Adrenal gland (tissue), 9 donors: ENCODE measurements at regions not wholly inside any gene's neighbourhood (a gene's known extent, or its start where the extent isn't known, plus 50 kb on each side); places are given as distances from the start of the nearest gene placed in this dataset.

ENCODE experiments used
- DNase-seq, 7 donors: peaks; one replicate each; pipeline ENCODE4 v3.0.0-alpha.2; 2019 to 2020
- H3K27ac ChIP-seq, 5 donors: fragments of 200-600 bp; sonication (generic) in 4 of 5; 1 replicate in 3 of 5; 2 replicates in 2 of 5; pipeline versions ENCODE4 v1.5.1 to v1.8.0; 2016 to 2020; ENCODE audit warnings: mild to moderate bottlenecking in 1 of 5
- H3K27me3 ChIP-seq: fragments of 200-600 bp; 2 replicates; pipeline ENCODE4 v1.8.0; 2021
- H3K36me3 ChIP-seq, 2 donors: fragments of 200-600 bp; replicated peaks in 1 of 2; 1 replicate in 1 of 2; 2 replicates in 1 of 2; pipeline versions ENCODE4 v1.5.1 to v1.8.0; 2018 to 2022
- H3K4me1 ChIP-seq, 2 donors: fragments of 200-600 bp; replicated peaks in 1 of 2; 1 replicate in 1 of 2; 2 replicates in 1 of 2; pipeline versions ENCODE4 v1.5.1 to v1.8.0; 2018 to 2021
- H3K4me3 ChIP-seq, 4 donors: fragments of 200-600 bp; sonication (generic) in 3 of 4; one replicate each; pipeline ENCODE4 v1.5.1; 2016 to 2018
- H3K9me3 ChIP-seq, 3 donors: fragments of 200-600 bp; sonication (generic) in 1 of 3; replicated peaks in 1 of 3; 1 replicate in 2 of 3; 2 replicates in 1 of 3; pipeline versions ENCODE4 v1.5.1 to v1.8.0; 2016 to 2021
- CTCF ChIP-seq, 6 experiments: fragments of 450-650 bp in 4 of 6; fragments of 200-600 bp in 2 of 6; sonication (generic) in 1 of 6; IDR thresholded peaks; 1 replicate in 5 of 6; 2 replicates in 1 of 6; pipeline versions ENCODE4 v1.5.1 to v1.8.0; 2016 to 2021; ENCODE audit warnings: antibody characterized with exemption in 6 of 6, mild to moderate bottlenecking in 2 of 6, moderate library complexity in 1 of 6
- POLR2A ChIP-seq, 2 donors: fragments of 450-650 bp; IDR thresholded peaks; one replicate each; pipeline ENCODE4 v1.6.1; 2017; ENCODE audit warnings: antibody characterized with exemption in 2 of 2, mild to moderate bottlenecking in 2 of 2, moderate library complexity in 1 of 2
- WGBS, 4 donors: extraction: QIAGEN DNeasy Blood & Tissue Kit in 2 of 4; methylation state at CpG; one replicate each; pipeline versions ENCODE4 v1.1.5 to v1.1.7; 2013 to 2017; 5-methylcytosine and 5-hydroxymethylcytosine counted together
- intact Hi-C, 2 donors: fragments of 100-400 bp; cut with DNase I; formaldehyde crosslinking; loops; one replicate each; pipeline versions ENCODE4 v1.14.1 to v1.15.0; 2022 to 2023
- donor health status: healthy with polysubstance abuse.
- donor health status: Bipolar disorder and iron deficiency.
- donor health status: DM: yes; HTN: yes; CAD: no.
- donor health status: DM: no; HTN: no; CAD: no.
- donor health status: DM: no; HTN: no; CAD: no.

- H3K27me3 ChIP-seq, result no peaks in the 10 kb centered on the region
- no peaks in the 10 kb centered on the region for H3K4me1 ChIP-seq
- intact Hi-C loops, result no loop called here
- H3K36me3 ChIP-seq, result no peaks in the 10 kb centered on the region
- DNase-seq, result no peak
- H3K27ac ChIP-seq, result no peak overlapping the region
- no peak overlapping the region for H3K4me3 ChIP-seq
- TF ChIP-seq POLR2A (IDR thresholded peaks at IDR 0.05), result no peak
- TF ChIP-seq CTCF (IDR thresholded peaks at IDR 0.05), result no peak
- no peaks in the 10 kb centered on the region for H3K9me3 ChIP-seq
- WGBS, 4 donors, result 71 to 79% (median 73%) methylated on average over 4 of the region's 4 CpGs
Observed at GRCh38 chr1:191398551-191398950, 759.7 kb upstream of the RGS18 start.

DNA sequence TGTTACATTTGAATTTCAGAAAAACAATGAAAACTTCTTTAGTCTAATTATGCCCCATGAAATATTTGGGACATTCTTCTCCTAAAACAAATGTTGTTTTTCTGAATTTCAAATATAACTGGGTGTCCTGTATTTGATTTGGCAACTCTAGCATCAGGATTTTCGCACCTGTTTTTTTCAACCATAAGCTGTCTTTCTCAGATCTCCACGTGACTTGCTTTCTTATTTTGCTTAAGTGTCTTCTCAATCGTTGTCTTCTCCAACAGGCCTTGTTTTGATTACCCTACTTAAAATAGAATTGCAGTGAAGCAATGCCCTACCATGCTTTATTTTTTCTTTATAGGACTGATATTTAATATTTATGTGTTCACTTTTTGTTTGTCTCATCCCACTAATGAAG is 752.8 kb upstream of the RGS18 start:
- WGBS, 4 donors, result 49 to 62% (median 51%) methylated on average over 3 of the region's 3 CpGs
- no peaks in the 10 kb centered on the region for H3K4me1 ChIP-seq
- TF ChIP-seq CTCF (IDR thresholded peaks at IDR 0.05) (no peak), POLR2A (IDR thresholded peaks at IDR 0.05) (no peak)
- no peaks in the 10 kb centered on the region for H3K27me3 ChIP-seq
- intact Hi-C loops, result no loop called here
- no peaks in the 10 kb centered on the region for H3K9me3 ChIP-seq
- H3K27ac ChIP-seq, result no peak overlapping the region
- DNase-seq, result no peak
- H3K36me3 ChIP-seq, result no peaks in the 10 kb centered on the region
- no peak overlapping the region for H3K4me3 ChIP-seq

- H3K4me1 ChIP-seq, result no peaks in the 10 kb centered on the region
- no peaks in the 10 kb centered on the region for H3K9me3 ChIP-seq
- H3K27me3 ChIP-seq, result no peaks in the 10 kb centered on the region
- 46 to 54% (median 48%) methylated on average over 2 of the region's 2 CpGs for WGBS, 4 donors
- TF ChIP-seq POLR2A (IDR thresholded peaks at IDR 0.05), result no peak
- TF ChIP-seq CTCF (IDR thresholded peaks at IDR 0.05), result no peak
- intact Hi-C loops, result no loop called here
- H3K4me3 ChIP-seq, result no peak overlapping the region
- no peaks in the 10 kb centered on the region for H3K36me3 ChIP-seq
- H3K27ac ChIP-seq, result no peak overlapping the region
- DNase-seq, result no peak
Observed at GRCh38 chr1:191414981-191415640, 743.2 kb upstream of the RGS18 start.

- DNase-seq, result no peak
- Histone ChIP-seq H3K27me3 (no peaks in the 10 kb centered on the region), H3K4me3 (no peak overlapping the region), H3K9me3 (no peaks in the 10 kb centered on the region), H3K4me1 (no peaks in the 10 kb centered on the region), H3K27ac (no peak overlapping the region), H3K36me3 (no peaks in the 10 kb centered on the region)
- TF ChIP-seq POLR2A (IDR thresholded peaks at IDR 0.05) (no peak), CTCF (IDR thresholded peaks at IDR 0.05) (no peak)
- 53 to 69% (median 59%) methylated on average over 1 of the region's 1 CpG for WGBS, 4 donors
- intact Hi-C loops, result no loop called here
Observed at GRCh38 chr1:191419842-191420241, 738.4 kb upstream of the RGS18 start.
